ENCODE measurements at regions not wholly inside any gene's neighbourhood (a gene's known extent, or its start where the extent isn't known, plus 50 kb on each side); places are given as distances from the start of the nearest gene placed in this dataset.

DNA sequence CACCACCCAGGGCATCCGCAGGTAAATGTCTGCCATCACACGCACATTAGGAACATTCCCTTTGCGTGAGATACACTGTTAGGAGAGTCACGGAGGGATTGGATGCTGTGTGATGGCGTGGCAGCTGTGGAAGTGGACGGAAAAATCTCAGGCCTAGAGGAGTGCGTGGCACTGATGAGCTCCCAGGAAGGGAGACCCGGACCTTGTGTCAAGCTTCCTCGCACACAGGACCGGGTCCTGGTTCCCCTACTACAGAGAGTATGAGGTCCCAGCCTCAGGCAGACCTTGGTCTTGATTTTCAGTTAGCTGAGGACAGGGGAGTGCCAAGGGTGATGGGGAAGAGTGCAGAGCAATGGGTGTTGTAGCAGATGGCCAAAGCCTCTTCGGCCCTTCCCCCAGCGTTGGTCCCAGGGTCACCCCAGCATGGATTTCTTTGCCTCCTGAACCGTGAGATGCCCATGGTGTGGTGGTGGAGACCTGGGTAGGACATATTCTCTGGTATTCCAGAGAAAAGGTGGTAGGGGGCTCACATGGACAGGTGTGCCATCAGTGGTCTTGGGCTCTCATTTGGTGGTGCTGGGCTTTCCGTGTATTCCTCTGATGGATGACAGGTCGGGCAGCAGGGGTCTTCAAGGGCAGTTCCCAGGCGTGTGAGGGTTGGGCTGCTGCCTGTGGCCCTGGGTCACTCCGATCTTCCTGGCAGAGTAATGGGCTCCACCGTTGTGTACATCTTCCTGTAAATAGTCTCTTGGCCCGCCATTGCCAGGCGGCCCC, 105.1 kb downstream of the SNRPN start:
- H4K20me1 ChIP-seq (ENCODE audit: insufficient read depth, low read length, poor library complexity, severe bottlenecking), result no peaks in the 10 kb centered on the region
- H2AFZ ChIP-seq (ENCODE audit: low read length), result no peak overlapping the region
- TF ChIP-seq, protein P1, sequence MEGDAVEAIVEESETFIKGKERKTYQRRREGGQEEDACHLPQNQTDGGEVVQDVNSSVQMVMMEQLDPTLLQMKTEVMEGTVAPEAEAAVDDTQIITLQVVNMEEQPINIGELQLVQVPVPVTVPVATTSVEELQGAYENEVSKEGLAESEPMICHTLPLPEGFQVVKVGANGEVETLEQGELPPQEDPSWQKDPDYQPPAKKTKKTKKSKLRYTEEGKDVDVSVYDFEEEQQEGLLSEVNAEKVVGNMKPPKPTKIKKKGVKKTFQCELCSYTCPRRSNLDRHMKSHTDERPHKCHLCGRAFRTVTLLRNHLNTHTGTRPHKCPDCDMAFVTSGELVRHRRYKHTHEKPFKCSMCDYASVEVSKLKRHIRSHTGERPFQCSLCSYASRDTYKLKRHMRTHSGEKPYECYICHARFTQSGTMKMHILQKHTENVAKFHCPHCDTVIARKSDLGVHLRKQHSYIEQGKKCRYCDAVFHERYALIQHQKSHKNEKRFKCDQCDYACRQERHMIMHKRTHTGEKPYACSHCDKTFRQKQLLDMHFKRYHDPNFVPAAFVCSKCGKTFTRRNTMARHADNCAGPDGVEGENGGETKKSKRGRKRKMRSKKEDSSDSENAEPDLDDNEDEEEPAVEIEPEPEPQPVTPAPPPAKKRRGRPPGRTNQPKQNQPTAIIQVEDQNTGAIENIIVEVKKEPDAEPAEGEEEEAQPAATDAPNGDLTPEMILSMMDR (conservative IDR thresholded peaks at IDR 0.05; ENCODE audit: low read length), result no peak
- TF ChIP-seq EZH2phosphoT487 (IDR thresholded peaks at IDR 0.05; ENCODE audit: borderline replicate concordance), result no peak
- H3K9me3 ChIP-seq (ENCODE audit: insufficient read depth, low read depth, low read length), result peaks cover 95% of the 10 kb centered on the region
- H3K9me2 ChIP-seq (replicated peaks; ENCODE audit: low read depth, low read length), result no peaks in the 10 kb centered on the region
- H3K4me1 ChIP-seq (ENCODE audit: insufficient read depth, low read length, poor library complexity, severe bottlenecking), result no peaks in the 10 kb centered on the region
- no peak overlapping the region for H3K4me3 ChIP-seq (ENCODE audit: low read length, poor library complexity, severe bottlenecking)
- no peaks in the 10 kb centered on the region for H3K27me3 ChIP-seq (ENCODE audit: insufficient read depth, low read length, poor library complexity, severe bottlenecking)
- H3F3A ChIP-seq (ENCODE audit: low read depth), result no peaks in the 10 kb centered on the region
- H3K79me2 ChIP-seq (ENCODE audit: insufficient read depth, low read length), result no peaks in the 10 kb centered on the region
- no peak overlapping the region for H3K4me2 ChIP-seq (ENCODE audit: low read depth, low read length, poor library complexity, severe bottlenecking)
- peaks cover 99% of the 10 kb centered on the region; the same call in 1 of the 2 replicates for H3K36me3 ChIP-seq (ENCODE audit: insufficient read depth, low read length)
- no peak overlapping the region for H3K9ac ChIP-seq (ENCODE audit: low read depth, low read length, poor library complexity, severe bottlenecking)

DNA sequence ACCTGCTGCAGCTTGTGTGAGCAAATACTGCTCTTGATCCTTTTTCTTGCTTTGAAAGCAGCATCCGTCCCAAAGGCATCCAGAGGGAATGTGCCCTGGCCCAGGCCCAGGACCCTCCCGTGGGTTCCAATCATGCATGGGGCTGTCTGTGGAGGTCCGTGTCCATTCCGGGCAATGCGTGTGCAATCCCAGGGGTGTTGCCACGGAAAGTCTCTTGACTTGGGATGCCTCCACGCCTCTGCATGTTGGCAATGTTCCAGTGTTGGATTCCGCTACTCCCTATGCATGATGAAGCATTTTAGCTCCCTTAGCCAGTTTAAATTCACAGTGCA, 105.7 kb downstream of the SNRPN start:
- Histone ChIP-seq H3K9me2 (replicated peaks; ENCODE audit: low read depth, low read length) (no peaks in the 10 kb centered on the region), H3K4me1 (ENCODE audit: insufficient read depth, low read length, poor library complexity, severe bottlenecking) (no peaks in the 10 kb centered on the region), H3K79me2 (ENCODE audit: insufficient read depth, low read length) (no peaks in the 10 kb centered on the region), H3K4me3 (ENCODE audit: low read length, poor library complexity, severe bottlenecking) (no peak overlapping the region), H3K27me3 (ENCODE audit: insufficient read depth, low read length, poor library complexity, severe bottlenecking) (no peaks in the 10 kb centered on the region), H4K20me1 (ENCODE audit: insufficient read depth, low read length, poor library complexity, severe bottlenecking) (no peaks in the 10 kb centered on the region), H3K36me3 (ENCODE audit: insufficient read depth, low read length) (peaks cover 99% of the 10 kb centered on the region; the same call in 1 of the 2 replicates), H3K9ac (ENCODE audit: low read depth, low read length, poor library complexity, severe bottlenecking) (no peak overlapping the region), H3K4me2 (ENCODE audit: low read depth, low read length, poor library complexity, severe bottlenecking) (no peak overlapping the region), H2AFZ (ENCODE audit: low read length) (no peak overlapping the region), H3K9me3 (ENCODE audit: insufficient read depth, low read depth, low read length) (peaks cover 95% of the 10 kb centered on the region), H3F3A (ENCODE audit: low read depth) (no peaks in the 10 kb centered on the region)
- TF ChIP-seq EZH2phosphoT487 (IDR thresholded peaks at IDR 0.05; ENCODE audit: borderline replicate concordance), result no peak
- TF ChIP-seq, protein P1 (conservative IDR thresholded peaks at IDR 0.05; ENCODE audit: low read length), result no peak

DNA sequence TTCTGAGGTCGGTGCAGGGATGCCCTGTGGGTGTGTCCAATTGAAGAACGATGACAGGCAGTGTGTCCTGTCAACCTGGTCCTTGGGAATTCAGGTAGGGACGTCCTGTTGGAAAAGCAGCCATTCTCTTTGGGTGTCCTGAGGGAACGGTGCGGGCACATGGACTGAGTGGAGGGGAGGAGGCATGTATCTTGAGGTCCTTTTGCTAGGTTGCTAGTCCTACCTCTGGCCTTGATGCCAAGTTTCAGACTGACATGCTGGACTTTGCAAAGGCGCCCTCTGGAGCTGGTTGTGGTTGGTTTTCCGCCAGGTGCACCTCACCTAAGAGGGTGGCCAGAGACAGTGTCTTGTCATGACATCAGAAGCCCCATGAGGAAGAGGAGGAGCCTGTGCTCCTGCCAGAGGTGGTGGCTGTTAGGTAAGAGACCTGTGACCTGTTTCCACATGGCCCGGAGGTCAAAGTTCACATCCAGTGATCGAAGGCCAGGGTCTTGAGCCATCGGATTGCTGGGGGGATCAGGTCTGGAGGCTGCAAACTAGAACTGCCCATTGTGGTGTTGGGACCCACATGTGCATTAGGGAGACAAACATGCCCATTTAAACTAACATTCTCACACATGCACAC, 106.3 kb downstream of the SNRPN start:
- no peaks in the 10 kb centered on the region for H3K4me1 ChIP-seq (ENCODE audit: insufficient read depth, low read length, poor library complexity, severe bottlenecking)
- TF ChIP-seq, protein P1 (conservative IDR thresholded peaks at IDR 0.05; ENCODE audit: low read length), result no peak
- H3K27me3 ChIP-seq (ENCODE audit: insufficient read depth, low read length, poor library complexity, severe bottlenecking), result no peaks in the 10 kb centered on the region
- no peak overlapping the region for H3K9ac ChIP-seq (ENCODE audit: low read depth, low read length, poor library complexity, severe bottlenecking)
- H2AFZ ChIP-seq (ENCODE audit: low read length), result no peak overlapping the region
- no peaks in the 10 kb centered on the region for H4K20me1 ChIP-seq (ENCODE audit: insufficient read depth, low read length, poor library complexity, severe bottlenecking)
- H3K79me2 ChIP-seq (ENCODE audit: insufficient read depth, low read length), result no peaks in the 10 kb centered on the region
- H3K4me2 ChIP-seq (ENCODE audit: low read depth, low read length, poor library complexity, severe bottlenecking), result no peak overlapping the region
- no peaks in the 10 kb centered on the region for H3K9me2 ChIP-seq (replicated peaks; ENCODE audit: low read depth, low read length)
- H3K4me3 ChIP-seq (ENCODE audit: low read length, poor library complexity, severe bottlenecking), result no peak overlapping the region
- H3F3A ChIP-seq (ENCODE audit: low read depth), result no peaks in the 10 kb centered on the region
- peaks cover 99% of the 10 kb centered on the region; the same call in 1 of the 2 replicates for H3K36me3 ChIP-seq (ENCODE audit: insufficient read depth, low read length)
- peaks cover 95% of the 10 kb centered on the region for H3K9me3 ChIP-seq (ENCODE audit: insufficient read depth, low read depth, low read length)
